Transverse colon (tissue), 4 donors: ENCODE measurements at regions not wholly inside any gene's neighbourhood (a gene's known extent, or its start where the extent isn't known, plus 50 kb on each side); places are given as distances from the start of the nearest gene placed in this dataset.

ENCODE experiments used
- DNase-seq: peaks from one replicate; pipeline ENCODE4 v3.0.0-alpha.2; 2019
- H3K27ac ChIP-seq, 4 donors: fragments of 200-600 bp; sonication (generic); 2 replicates each; pipeline ENCODE4 v1.5.1; 2016 to 2018; ENCODE audit warnings: inconsistent platforms in 4 of 4
- H3K27me3 ChIP-seq: fragments of 200-600 bp; sonication (generic); 2 replicates; pipeline ENCODE4 v1.5.1; 2017; ENCODE audit warnings: inconsistent platforms
- H3K36me3 ChIP-seq, 4 donors: fragments of 200-600 bp; sonication (generic); 2 replicates each; pipeline ENCODE4 v1.5.1; 2017 to 2019; ENCODE audit warnings: inconsistent platforms in 4 of 4
- H3K4me1 ChIP-seq, 4 donors: fragments of 200-600 bp; sonication (generic); 2 replicates each; pipeline ENCODE4 v1.5.1; 2017 to 2020; ENCODE audit warnings: inconsistent platforms in 4 of 4
- H3K4me3 ChIP-seq, 4 donors: fragments of 200-600 bp; sonication (generic); 1 replicate in 1 of 4; 2 replicates in 3 of 4; pipeline versions ENCODE4 v1.5.1 to v1.6.1; 2017 to 2019; ENCODE audit warnings: inconsistent platforms in 4 of 4
- H3K9me3 ChIP-seq, 2 donors: fragments of 200-600 bp; sonication (generic); 2 replicates each; pipeline ENCODE4 v1.5.1; 2017 to 2019; ENCODE audit warnings: inconsistent platforms in 2 of 2
- EP300 ChIP-seq: sonication (generic); formaldehyde crosslinking; IDR thresholded peaks from one replicate; pipeline ENCODE4 v1.6.1; 2017; ENCODE audit warnings: antibody characterized with exemption, low read depth
- POLR2A ChIP-seq: fragments of 450-650 bp; IDR thresholded peaks from one replicate; pipeline ENCODE4 v1.6.1; 2016; ENCODE audit warnings: antibody characterized with exemption, mild to moderate bottlenecking, moderate library complexity
- POLR2AphosphoS5 ChIP-seq, 3 donors: sonication (generic); formaldehyde crosslinking; IDR thresholded peaks; one replicate each; pipeline ENCODE4 v1.6.1; 2016; ENCODE audit warnings: antibody characterized with exemption in 3 of 3
- WGBS, 2 donors: methylation state at CpG; one replicate each; pipeline ENCODE4 v1.1.5; 2018; ENCODE audit warnings: low coverage in 1 of 2; 5-methylcytosine and 5-hydroxymethylcytosine counted together
- in situ Hi-C, 4 donors: fragments of 200-750 bp; cut with MboI; loops; one replicate each; pipeline versions ENCODE4 v1.15.0 to v1.15.1; 2017; ENCODE audit warnings: low sequenced_read_pairs in 3 of 4, low pct_ligation_motif_present in 1 of 4, low pct_unique_long_range_greater_than_20kb in 1 of 4
- intact Hi-C: fragments of 100-400 bp; cut with DNase I; formaldehyde crosslinking; loops from one replicate; pipeline ENCODE4 v1.15.1; 2023; ENCODE audit warnings: low total_unique reads
- TF ChIP-seq, protein P1 (sequence below), 5 experiments: fragments of 200-600 bp in 3 of 5; fragments of 450-650 bp in 2 of 5; sonication (generic) in 3 of 5; IDR thresholded peaks; 1 replicate in 2 of 5; 2 replicates in 3 of 5; pipeline ENCODE4 v1.5.1; 2016 to 2017; ENCODE audit warnings: antibody characterized with exemption in 5 of 5, inconsistent platforms in 3 of 5, mild to moderate bottlenecking in 2 of 5, moderate library complexity in 1 of 5

DNA sequence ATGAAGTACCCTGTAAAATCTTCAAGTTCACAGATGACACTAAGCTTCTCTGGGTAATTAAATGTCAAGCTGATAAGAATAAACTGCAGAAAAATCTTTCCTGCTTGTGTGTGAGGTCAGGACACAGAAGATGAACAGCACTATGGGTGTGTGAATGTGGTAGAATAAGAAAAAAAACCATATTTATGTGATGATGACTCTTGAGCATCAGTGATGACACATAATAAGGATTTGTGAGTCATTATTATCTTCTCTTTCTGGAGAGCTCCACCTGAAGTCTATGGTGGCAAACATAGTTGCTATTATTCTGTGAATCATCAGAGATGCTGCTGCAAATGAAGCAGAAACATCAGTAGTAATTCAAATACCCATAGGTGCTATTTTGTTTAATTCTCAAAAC is 422.4 kb downstream of the DIPK2A start:
- no peak for DNase-seq
- no peak overlapping the region for H3K27ac ChIP-seq
- in situ Hi-C loops = no loop called here
- TF ChIP-seq, protein P1, sequence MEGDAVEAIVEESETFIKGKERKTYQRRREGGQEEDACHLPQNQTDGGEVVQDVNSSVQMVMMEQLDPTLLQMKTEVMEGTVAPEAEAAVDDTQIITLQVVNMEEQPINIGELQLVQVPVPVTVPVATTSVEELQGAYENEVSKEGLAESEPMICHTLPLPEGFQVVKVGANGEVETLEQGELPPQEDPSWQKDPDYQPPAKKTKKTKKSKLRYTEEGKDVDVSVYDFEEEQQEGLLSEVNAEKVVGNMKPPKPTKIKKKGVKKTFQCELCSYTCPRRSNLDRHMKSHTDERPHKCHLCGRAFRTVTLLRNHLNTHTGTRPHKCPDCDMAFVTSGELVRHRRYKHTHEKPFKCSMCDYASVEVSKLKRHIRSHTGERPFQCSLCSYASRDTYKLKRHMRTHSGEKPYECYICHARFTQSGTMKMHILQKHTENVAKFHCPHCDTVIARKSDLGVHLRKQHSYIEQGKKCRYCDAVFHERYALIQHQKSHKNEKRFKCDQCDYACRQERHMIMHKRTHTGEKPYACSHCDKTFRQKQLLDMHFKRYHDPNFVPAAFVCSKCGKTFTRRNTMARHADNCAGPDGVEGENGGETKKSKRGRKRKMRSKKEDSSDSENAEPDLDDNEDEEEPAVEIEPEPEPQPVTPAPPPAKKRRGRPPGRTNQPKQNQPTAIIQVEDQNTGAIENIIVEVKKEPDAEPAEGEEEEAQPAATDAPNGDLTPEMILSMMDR (IDR thresholded peaks at IDR 0.05) = no peak
- no peak for TF ChIP-seq POLR2A
- no peak for TF ChIP-seq POLR2AphosphoS5 (IDR thresholded peaks at IDR 0.05)
- no peak for TF ChIP-seq EP300
- no peak overlapping the region for H3K4me3 ChIP-seq
- no peaks in the 10 kb centered on the region for H3K36me3 ChIP-seq
- no peaks in the 10 kb centered on the region for H3K27me3 ChIP-seq
- intact Hi-C loops = no loop called here
- no peaks in the 10 kb centered on the region for H3K4me1 ChIP-seq
- H3K9me3 ChIP-seq = peaks cover 0 to 2% of the 10 kb centered on the region in 2 donors

DNA sequence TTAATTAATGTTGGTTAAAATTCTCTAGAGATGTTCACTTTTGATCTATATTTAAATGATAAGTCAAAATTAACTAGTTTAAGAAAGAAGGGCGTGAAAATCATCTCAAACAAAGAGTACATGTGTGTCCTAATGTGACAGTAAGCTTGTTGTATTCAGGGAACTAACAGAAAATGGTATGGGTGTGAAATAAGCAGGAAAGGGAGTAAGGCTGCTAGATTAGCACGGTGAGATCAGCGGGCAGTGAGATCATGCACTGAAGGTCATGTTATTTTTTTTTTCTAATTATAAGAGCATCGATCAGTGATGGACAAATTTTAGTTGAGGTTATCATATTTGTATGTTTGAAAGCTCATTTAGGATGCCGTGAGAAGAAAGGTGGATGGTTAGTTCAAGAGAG is 430.8 kb downstream of the DIPK2A start:
- in situ Hi-C loops = no loop called here
- no peak overlapping the region for H3K4me3 ChIP-seq
- peaks cover 4 to 7% of the 10 kb centered on the region in 2 donors for H3K9me3 ChIP-seq
- WGBS, 2 donors = 81 to 91% methylated on average over 5 of the region's 5 CpGs
- no peaks in the 10 kb centered on the region for H3K36me3 ChIP-seq
- no peak overlapping the region for H3K27ac ChIP-seq
- H3K4me1 ChIP-seq = no peaks in the 10 kb centered on the region
- DNase-seq = no peak
- intact Hi-C loops = no loop called here
- no peaks in the 10 kb centered on the region for H3K27me3 ChIP-seq
- no peak for TF ChIP-seq EP300
- TF ChIP-seq POLR2A = no peak

DNA sequence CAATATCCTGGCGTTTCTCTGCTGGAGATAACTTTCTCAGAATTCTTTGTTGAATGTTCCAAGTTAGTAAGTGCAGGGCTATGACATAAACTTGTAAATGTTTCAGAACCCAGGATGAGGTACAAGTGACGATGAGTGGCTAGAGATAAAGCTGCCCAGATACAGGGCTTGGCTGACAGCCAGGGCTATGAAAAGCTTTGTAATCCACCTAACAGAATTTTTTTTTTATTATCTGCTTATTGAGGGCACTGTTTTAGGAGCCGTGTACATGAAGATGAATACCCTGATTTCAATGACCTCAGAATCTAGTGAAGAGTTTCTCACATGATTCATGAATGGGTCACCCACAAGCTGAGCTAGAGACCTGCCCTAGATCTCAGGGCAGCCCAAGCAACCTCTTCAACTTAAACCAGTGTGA is 431.4 kb downstream of the DIPK2A start:
- no peaks in the 10 kb centered on the region for H3K27me3 ChIP-seq
- no peaks in the 10 kb centered on the region for H3K4me1 ChIP-seq
- no peak for TF ChIP-seq POLR2A
- TF ChIP-seq EP300 = no peak
- TF ChIP-seq, protein P1 (IDR thresholded peaks at IDR 0.05) = no peak
- no peak for DNase-seq
- peaks cover 4 to 7% of the 10 kb centered on the region in 2 donors for H3K9me3 ChIP-seq
- intact Hi-C loops = no loop called here
- WGBS, 2 donors = 31% methylated on average over 3 of the region's 3 CpGs; no CpG with 5 or more reads in 1 of the 2 donors
- no peaks in the 10 kb centered on the region for H3K36me3 ChIP-seq
- in situ Hi-C loops = no loop called here
- H3K4me3 ChIP-seq = no peak overlapping the region
- H3K27ac ChIP-seq = no peak overlapping the region

DNA sequence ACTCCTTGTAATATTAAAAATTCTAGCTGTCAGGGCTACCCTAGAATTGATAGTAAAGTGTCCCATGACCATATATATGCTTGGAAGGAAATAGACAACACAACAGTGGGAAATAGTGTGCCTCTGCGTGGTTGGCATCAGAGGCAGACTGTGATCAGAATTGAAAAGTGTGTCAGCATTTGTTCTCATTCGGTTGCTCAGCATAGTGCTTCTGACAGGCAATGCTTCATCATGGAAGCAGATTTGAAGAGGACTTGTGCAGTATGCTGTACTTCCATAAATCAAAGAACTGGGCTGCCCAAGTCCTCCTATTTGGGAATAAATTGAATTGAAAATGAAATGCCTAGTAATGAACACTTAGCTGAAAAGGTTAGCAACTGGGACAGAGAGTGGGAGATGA is 435.7 kb downstream of the DIPK2A start:
- TF ChIP-seq POLR2A (no peak), POLR2AphosphoS5 (IDR thresholded peaks at IDR 0.05) (no peak), EP300 (no peak)
- TF ChIP-seq, protein P1 (IDR thresholded peaks at IDR 0.05) = no peak
- in situ Hi-C loops = no loop called here
- no peak for DNase-seq
- 78 to 89% methylated on average over 2 of the region's 2 CpGs for WGBS, 2 donors
- no peak overlapping the region for H3K27ac ChIP-seq
- intact Hi-C loops = no loop called here
- H3K9me3 ChIP-seq = no peaks in the 10 kb centered on the region
- H3K36me3 ChIP-seq = no peaks in the 10 kb centered on the region
- H3K4me1 ChIP-seq = no peaks in the 10 kb centered on the region
- H3K27me3 ChIP-seq = no peaks in the 10 kb centered on the region
- no peak overlapping the region for H3K4me3 ChIP-seq

DNA sequence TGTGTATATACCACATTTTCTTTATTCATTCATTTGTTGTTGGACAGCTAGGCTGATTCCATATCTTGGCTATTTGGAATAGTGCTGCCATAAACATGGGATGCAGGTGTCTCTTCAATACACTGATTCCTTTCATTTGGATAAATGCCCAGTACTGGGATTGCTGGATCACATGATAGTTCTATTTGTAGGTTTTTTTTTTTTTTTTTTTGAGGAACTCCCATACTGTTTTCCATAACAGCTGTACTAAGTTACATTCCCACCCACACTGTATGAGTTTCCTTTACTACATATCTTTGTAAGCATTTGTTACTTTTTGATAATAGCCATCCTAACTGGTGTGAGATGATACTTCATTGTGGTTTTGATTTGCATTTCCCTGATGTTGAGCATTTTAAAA is 437.7 kb downstream of the DIPK2A start:
- Histone ChIP-seq H3K4me1 (no peaks in the 10 kb centered on the region), H3K36me3 (no peaks in the 10 kb centered on the region), H3K27me3 (no peaks in the 10 kb centered on the region), H3K9me3 (no peaks in the 10 kb centered on the region), H3K4me3 (no peak overlapping the region), H3K27ac (no peak overlapping the region)
- no peak for DNase-seq
- in situ Hi-C loops = no loop called here
- intact Hi-C loops = no loop called here
- TF ChIP-seq POLR2AphosphoS5 (IDR thresholded peaks at IDR 0.05) (no peak), EP300 (no peak), POLR2A (no peak)
- TF ChIP-seq, protein P1 (IDR thresholded peaks at IDR 0.05) = no peak
